NB4 (cell line): ENCODE measurements at regions not wholly inside any gene's neighbourhood (a gene's known extent, or its start where the extent isn't known, plus 50 kb on each side); places are given as distances from the start of the nearest gene placed in this dataset.

Experiments used
- CTCF ChIP-seq: IDR thresholded peaks from one replicate; pipeline ENCODE4 v1.5.1; 2012; ENCODE audit warnings: low read depth, low read length
- POLR2A ChIP-seq: IDR thresholded peaks from 2 replicates; pipeline ENCODE4 v1.6.1; 2011; ENCODE audit warnings: mild to moderate bottlenecking; ENCODE audit not compliant: insufficient read length; ENCODE audit errors: extremely low read depth
- TF ChIP-seq, protein P1 (sequence below): IDR thresholded peaks from 2 replicates; pipeline ENCODE4 v1.6.1; 2011; ENCODE audit warnings: low read depth, low read length

DNA sequence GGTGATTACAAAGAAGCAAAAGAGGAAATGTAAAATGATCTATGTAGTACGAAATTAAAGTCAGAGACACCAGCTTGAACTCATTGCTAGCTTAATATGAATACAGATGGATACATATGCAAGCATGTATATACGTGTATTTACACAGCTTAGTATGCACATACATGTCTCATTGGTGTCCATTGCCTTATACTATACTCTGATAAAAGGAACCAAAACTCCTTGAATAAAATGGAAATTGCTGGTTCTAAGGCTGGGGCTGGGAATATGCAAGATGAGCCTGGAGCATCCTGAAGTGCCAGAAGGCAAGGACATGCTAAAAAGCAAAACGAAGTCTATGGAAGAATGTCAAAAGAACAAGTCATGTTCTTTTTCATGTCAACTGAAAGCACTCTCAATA lies 1424.4 kb upstream of the SLC39A10 start:
- TF ChIP-seq, protein P1, sequence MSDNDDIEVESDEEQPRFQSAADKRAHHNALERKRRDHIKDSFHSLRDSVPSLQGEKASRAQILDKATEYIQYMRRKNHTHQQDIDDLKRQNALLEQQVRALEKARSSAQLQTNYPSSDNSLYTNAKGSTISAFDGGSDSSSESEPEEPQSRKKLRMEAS = no peak
- TF ChIP-seq CTCF (no peak), POLR2A (no peak)
